ENCODE measurements at regions not wholly inside any gene's neighbourhood (a gene's known extent, or its start where the extent isn't known, plus 50 kb on each side); places are given as distances from the start of the nearest gene placed in this dataset.

GRCh38 chr5:17838469-17838868 lies 204.2 kb downstream of the TAF11L14 start:
- H3K27me3 ChIP-seq (ENCODE audit: control insufficient read depth in 1 of 2, insufficient read depth in 2 of 2, low read length in 2 of 2), result no peaks in the 10 kb centered on the region
- H3K36me3 ChIP-seq (replicated peaks in 1 of 2; ENCODE audit: control insufficient read depth in 1 of 2, insufficient read depth in 2 of 2, low read length in 2 of 2), result no peaks in the 10 kb centered on the region
- H3K9ac ChIP-seq (ENCODE audit: insufficient read depth, low read depth, low read length), result no peak overlapping the region
- FAIRE-seq, result no peak
- H4K20me1 ChIP-seq (ENCODE audit: insufficient read depth, low read length), result no peaks in the 10 kb centered on the region
- CTCF ChIA-PET (ENCODE audit: low intra/inter-chr PET ratio, low total read pairs), result no interaction called here
- BruUV-seq (replicated peaks), result no TSS peak
- H3K9me3 ChIP-seq (ENCODE audit: low read length), result peaks cover 80% of the 10 kb centered on the region
- no peak for ATAC-seq
- DNase-seq (ENCODE audit: low spot score), result no peak
- no peak overlapping the region for H3K4me2 ChIP-seq (ENCODE audit: low read depth, low read length)
- 26% methylated on average over 3 of the region's 3 CpGs for WGBS (ENCODE audit: low lambda C conversion rate)
- no peak overlapping the region for H3K4me3 ChIP-seq (replicated peaks in 1 of 3; ENCODE audit: insufficient read depth in 1 of 3, low read depth in 2 of 3, low read length in 3 of 3)
- no peak overlapping the region for H3K27ac ChIP-seq (ENCODE audit: extremely low read length, insufficient read depth, low read length)
- H2AFZ ChIP-seq (ENCODE audit: low read length), result no peak overlapping the region
- POLR2A ChIA-PET, result no interaction called here
- no peaks in the 10 kb centered on the region for H3K4me1 ChIP-seq (ENCODE audit: insufficient read depth, low read length)
- H3K79me2 ChIP-seq (ENCODE audit: insufficient read depth, low read length), result no peaks in the 10 kb centered on the region
- TF ChIP-seq BHLHE40 (IDR thresholded peaks at IDR 0.05; ENCODE audit: low read length) (no peak), ZEB1 (IDR thresholded peaks at IDR 0.05; ENCODE audit: insufficient replicate concordance, low read depth) (no peak), DR1 (CRISPR knock-in tag; IDR thresholded peaks at IDR 0.05) (no peak), ZNF232 (CRISPR knock-in tag; IDR thresholded peaks at IDR 0.05; ENCODE audit: borderline replicate concordance) (no peak), MYPOP (CRISPR knock-in tag; IDR thresholded peaks at IDR 0.05) (no peak), TBL1XR1 (IDR thresholded peaks at IDR 0.05; ENCODE audit: borderline replicate concordance, low read length, partially characterized antibody) (no peak), ZIK1 (CRISPR knock-in tag; IDR thresholded peaks at IDR 0.05; ENCODE audit: borderline replicate concordance, low read depth) (no peak), MTF2 (CRISPR knock-in tag; IDR thresholded peaks at IDR 0.05; ENCODE audit: borderline replicate concordance) (no peak), MYNN (CRISPR knock-in tag; IDR thresholded peaks at IDR 0.05; ENCODE audit: low read depth) (no peak)
- TF ChIP-seq, protein P1, sequence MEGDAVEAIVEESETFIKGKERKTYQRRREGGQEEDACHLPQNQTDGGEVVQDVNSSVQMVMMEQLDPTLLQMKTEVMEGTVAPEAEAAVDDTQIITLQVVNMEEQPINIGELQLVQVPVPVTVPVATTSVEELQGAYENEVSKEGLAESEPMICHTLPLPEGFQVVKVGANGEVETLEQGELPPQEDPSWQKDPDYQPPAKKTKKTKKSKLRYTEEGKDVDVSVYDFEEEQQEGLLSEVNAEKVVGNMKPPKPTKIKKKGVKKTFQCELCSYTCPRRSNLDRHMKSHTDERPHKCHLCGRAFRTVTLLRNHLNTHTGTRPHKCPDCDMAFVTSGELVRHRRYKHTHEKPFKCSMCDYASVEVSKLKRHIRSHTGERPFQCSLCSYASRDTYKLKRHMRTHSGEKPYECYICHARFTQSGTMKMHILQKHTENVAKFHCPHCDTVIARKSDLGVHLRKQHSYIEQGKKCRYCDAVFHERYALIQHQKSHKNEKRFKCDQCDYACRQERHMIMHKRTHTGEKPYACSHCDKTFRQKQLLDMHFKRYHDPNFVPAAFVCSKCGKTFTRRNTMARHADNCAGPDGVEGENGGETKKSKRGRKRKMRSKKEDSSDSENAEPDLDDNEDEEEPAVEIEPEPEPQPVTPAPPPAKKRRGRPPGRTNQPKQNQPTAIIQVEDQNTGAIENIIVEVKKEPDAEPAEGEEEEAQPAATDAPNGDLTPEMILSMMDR (CRISPR knock-in tag; IDR thresholded peaks at IDR 0.05), result no peak
- TF ChIP-seq, protein P2, sequence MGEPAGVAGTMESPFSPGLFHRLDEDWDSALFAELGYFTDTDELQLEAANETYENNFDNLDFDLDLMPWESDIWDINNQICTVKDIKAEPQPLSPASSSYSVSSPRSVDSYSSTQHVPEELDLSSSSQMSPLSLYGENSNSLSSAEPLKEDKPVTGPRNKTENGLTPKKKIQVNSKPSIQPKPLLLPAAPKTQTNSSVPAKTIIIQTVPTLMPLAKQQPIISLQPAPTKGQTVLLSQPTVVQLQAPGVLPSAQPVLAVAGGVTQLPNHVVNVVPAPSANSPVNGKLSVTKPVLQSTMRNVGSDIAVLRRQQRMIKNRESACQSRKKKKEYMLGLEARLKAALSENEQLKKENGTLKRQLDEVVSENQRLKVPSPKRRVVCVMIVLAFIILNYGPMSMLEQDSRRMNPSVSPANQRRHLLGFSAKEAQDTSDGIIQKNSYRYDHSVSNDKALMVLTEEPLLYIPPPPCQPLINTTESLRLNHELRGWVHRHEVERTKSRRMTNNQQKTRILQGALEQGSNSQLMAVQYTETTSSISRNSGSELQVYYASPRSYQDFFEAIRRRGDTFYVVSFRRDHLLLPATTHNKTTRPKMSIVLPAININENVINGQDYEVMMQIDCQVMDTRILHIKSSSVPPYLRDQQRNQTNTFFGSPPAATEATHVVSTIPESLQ (CRISPR knock-in tag; conservative IDR thresholded peaks at IDR 0.05), result no peak
- in situ Hi-C loops (cut with HindIII; ENCODE audit: extremely low pct_ligation_motif_present, low pct_unique_long_range_greater_than_20kb) (no loop called here), intact Hi-C loops (cut with micrococcal nuclease; ENCODE audit: unreplicated experiment) (no loop called here)

Measured in HepG2 (cell line).